Activated CD4-positive, alpha-beta T cell treated with anti-CD3 and anti-CD28 coated beads for 24 hours (primary cell): ENCODE measurements at regions not wholly inside any gene's neighbourhood (a gene's known extent, or its start where the extent isn't known, plus 50 kb on each side); places are given as distances from the start of the nearest gene placed in this dataset.
A peak's percentile ranks its signal among the peaks of the same experiment; 100 is the strongest.
"Not testable (repeated sequence)": the region's sequence is repeated elsewhere in the genome, so short reads cannot be mapped to it uniquely, and the experiment has no call there.

Source experiments
- DNase-seq, 2 donors: peaks; one replicate each; pipeline ENCODE4 v3.0.0-alpha.2; 2020; ENCODE audit warnings: low read depth in 2 of 2

- no peak for DNase-seq
Measured at GRCh38 chr11:72525466-72525865, 91.1 kb upstream of the CLPB start.

GRCh38 chr11:72524711-72525110 is 90.4 kb upstream of the CLPB start:
- no peak for DNase-seq

- no peak for DNase-seq
Measured at GRCh38 chr11:72523991-72524390, 89.7 kb upstream of the CLPB start.

- DNase-seq: no peak
Measured at GRCh38 chr11:72522186-72522585, 87.9 kb upstream of the CLPB start.

- DNase-seq: no peak
Measured at GRCh38 chr11:72521664-72522063, 87.3 kb upstream of the CLPB start.

GRCh38 chr11:72520815-72521214 is 86.5 kb upstream of the CLPB start:
- DNase-seq: no peak

GRCh38 chr11:72519882-72520281 is 85.6 kb upstream of the CLPB start:
- DNase-seq: not testable (repeated sequence)

- DNase-seq: peak in 1 of 2 donors; percentile 12
Measured at GRCh38 chr11:72519220-72519881, 85.0 kb upstream of the CLPB start.

DNA sequence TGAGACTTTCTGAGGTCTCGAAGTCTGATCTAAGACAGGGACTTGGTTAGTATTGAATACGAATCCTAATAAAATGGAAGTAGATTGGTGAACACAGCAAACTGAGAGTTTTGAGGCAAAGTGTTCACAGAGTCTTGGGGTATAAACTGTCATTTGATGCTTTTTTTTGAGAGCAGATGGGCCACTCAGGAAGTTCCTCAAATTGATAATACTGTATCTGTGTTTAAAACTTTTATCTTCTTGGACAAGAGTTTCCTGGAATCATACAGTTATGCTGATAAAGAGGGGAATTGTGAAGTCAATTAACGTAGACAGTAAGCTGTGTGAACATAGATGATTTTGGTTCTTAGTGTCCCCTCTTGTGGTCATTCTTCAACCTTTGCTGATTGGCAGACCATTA is 80.0 kb upstream of the CLPB start:
- no peak for DNase-seq

- DNase-seq: no peak
Measured at GRCh38 chr11:72513411-72513810, 79.1 kb upstream of the CLPB start.

DNA sequence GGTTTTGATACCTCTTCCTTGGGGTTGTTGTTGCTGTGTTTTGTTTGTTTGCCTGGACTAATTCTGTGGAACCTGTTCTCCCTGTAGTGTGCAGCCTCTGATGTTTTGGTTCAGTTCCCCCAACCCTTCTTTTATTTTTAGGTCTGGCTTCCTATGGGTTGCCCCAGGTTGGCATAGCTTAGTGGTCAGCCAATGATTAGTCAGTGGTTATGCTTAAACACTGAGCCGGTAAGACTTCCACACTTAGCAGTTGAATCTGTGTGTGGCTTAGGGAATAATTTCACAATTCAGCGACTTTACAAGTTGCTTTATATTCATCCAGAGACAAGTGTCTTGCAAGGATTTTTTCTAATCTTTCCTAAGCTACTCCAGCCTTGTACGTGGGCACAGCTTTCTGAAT is 78.6 kb upstream of the CLPB start:
- DNase-seq: no peak

GRCh38 chr11:72511393-72512047 is 77.2 kb upstream of the CLPB start:
- no peak for DNase-seq

DNA sequence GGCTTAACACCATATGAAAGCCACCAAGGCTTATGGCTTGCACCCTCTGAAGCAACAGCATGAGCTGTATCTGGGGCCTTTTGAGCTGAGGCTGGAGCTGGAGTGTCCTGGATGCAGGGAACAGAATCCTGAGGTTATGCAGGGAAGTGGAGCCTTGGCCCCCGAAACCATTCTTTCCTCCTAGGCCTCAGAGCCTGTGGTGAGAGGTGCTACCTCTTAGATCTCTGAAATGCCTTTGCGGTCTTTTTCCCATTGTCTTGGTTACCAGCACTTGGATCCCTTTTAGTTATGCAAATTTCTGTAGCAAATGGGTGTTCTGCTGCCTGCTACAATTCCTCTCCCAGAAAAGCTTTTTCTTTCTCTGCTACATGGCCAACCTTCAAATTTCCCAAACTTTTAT is 72.7 kb upstream of the CLPB start:
- no peak for DNase-seq

GRCh38 chr11:72497731-72498130 is 63.4 kb upstream of the CLPB start:
- DNase-seq: no peak

DNA sequence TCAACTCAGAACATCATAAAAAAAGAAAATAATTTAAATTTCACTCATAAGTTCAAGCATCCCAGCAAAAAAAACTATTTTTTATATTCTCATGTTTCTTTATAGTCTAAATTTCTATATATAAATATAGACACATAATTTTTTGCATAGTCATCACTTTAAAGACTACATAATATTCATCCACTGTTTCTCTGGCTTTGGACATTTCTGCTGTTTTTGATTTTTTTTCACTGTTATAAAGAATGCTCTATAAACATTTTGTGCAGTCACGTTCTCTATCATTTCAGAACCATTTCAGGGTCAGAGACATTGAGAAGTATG is 59.7 kb upstream of the CLPB start:
- no peak for DNase-seq

- no peak for DNase-seq
Measured at GRCh38 chr11:72493426-72494108, 59.2 kb upstream of the CLPB start.

DNA sequence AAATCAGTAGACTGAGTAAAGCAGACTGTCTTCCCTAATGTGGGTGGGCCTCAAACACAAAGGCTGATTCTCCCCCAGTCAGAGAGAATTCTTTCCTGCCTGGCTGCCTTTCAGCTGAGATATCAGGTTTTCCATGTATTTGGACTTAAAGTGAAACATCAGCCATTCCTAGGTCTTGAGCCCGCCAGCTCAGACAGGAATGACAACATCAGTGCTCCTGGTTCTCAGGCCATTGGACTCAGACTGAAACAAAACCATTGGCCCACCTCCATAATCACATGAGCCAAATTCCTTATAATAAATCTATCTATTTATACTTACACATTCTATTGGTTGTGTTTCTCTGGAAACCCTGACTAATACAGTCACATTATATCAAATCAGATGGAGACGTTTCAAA is 56.7 kb upstream of the CLPB start:
- no peak for DNase-seq
